ENCODE measurements at regions not wholly inside any gene's neighbourhood (a gene's known extent, or its start where the extent isn't known, plus 50 kb on each side); places are given as distances from the start of the nearest gene placed in this dataset.

- TF ChIP-seq CTCF (IDR thresholded peaks at IDR 0.05 in 4 of 5, conservative IDR thresholded peaks at IDR 0.05 in 1 of 5) (no peak), POLR2A (IDR thresholded peaks at IDR 0.05) (no peak)
Measured at GRCh38 chr5:92652756-92653155, 928.3 kb downstream of the NR2F1-AS1 start.
